Glomerular visceral epithelial cell (primary cell): ENCODE measurements at regions not wholly inside any gene's neighbourhood (a gene's known extent, or its start where the extent isn't known, plus 50 kb on each side); places are given as distances from the start of the nearest gene placed in this dataset.
"Not testable (repeated sequence)": the region's sequence is repeated elsewhere in the genome, so short reads cannot be mapped to it uniquely, and the experiment has no call there.

ENCODE experiments used
- DNase-seq: peaks from one replicate; pipeline ENCODE4 v3.0.0-alpha.2; 2016; ENCODE audit errors: extremely low spot score

DNA sequence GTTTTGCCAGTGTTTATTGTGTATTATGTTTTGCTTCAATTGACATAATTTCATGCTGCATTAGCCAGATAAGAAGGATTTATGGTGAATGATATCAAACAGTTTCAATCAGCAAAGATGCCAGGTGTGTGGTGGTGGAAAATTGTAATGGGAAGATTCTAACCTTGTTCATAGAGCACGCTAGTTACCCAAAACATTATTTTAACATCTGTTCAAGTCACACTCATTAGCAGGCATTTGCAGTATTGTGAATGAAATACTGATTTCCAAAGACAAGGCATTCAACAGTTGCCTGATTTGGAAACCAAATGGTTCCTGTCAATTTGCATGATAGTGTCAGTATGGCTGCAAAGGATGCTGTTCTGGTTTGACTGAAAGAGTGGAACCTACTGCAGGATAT is 129.7 kb downstream of the EPC1 start:
- no peak for DNase-seq

DNA sequence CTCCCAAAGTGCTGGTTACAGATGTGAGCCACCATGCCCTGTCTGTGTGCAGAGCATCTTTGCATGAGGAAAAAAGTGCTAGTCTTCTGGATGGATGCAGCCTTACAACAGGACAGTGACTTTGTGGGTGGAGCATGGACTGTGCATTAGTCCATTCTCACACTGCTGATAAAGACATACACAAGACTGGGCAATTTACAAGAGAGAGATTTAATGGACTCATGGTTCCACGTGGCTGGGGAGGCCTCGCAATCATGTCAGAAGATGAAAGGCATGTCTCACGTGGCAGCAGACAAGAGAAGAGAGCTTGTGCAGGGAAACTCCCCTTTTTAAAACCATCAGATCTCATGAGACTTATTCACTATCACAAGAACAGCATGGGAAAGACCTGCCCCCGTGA is 133.1 kb downstream of the EPC1 start:
- DNase-seq = not testable (repeated sequence)

DNA sequence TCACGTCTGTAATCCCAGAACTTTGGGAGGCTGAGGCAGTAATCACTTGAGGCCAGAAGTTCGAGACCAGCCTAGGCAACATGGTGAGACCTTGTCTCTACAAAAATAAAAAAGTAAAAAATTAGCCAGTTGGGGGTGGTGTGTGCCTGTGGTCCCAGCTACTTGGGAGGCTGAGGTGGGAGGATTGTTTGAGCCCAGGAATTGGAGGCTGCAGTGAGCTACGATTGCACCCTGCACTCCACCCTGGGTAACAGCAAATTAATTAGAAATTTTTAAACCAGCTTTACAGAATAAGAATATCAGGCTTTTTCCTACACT is 136.0 kb downstream of the EPC1 start:
- no peak for DNase-seq

DNA sequence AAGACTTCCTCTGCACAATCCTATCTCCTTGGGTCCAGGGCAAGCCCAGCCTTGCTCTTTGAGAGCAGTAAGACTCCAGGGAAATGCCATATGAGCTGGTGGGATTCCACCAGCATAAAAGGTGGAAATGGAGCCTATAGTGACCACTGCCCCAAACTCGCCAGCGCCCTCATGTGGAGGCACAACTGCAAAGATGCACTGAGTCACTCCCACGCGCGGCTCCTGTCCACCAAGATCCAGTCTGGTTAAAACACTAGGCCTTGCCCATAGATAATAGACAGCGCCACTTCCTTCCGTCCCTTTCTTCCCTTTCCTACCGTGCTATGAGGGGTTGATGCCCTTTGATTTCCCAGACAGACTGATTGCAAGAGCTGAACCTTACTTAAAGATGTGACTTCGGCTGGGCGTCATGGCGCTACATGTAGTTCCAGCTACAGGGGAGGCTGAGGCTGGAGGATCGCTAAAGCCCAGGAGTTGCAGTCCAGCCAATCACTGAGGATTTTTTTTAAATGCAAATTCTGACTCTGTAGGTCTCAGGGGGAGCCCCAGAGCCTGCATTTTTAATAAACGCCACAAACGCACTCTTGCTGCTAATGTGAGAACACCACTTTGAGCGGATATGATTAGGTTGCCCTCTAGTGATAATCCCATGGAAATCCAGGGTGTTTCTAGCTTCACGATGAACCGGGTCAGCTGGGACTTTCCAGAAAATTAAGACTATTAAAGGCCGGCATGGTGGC is 136.5 kb downstream of the EPC1 start:
- peak; percentile 48 for DNase-seq

DNA sequence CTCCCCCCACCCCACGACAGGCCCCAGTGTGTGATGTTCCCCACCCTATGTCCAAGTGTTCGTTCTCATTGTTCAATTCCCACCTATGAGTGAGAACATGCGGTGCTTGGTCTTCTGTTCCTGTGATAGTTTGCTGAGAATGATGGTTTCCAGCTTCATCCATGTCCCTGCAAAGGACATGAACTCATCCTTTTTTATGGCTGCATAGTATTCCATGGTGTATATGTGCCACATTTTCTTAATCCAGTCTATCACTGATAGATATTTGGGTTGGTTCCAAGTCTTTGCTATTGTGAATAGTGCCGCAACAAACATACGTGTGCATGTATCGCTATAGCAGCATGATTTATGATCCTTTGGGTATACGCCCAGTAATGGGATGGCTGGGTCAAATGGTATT is 139.0 kb downstream of the EPC1 start:
- not testable (repeated sequence) for DNase-seq

DNA sequence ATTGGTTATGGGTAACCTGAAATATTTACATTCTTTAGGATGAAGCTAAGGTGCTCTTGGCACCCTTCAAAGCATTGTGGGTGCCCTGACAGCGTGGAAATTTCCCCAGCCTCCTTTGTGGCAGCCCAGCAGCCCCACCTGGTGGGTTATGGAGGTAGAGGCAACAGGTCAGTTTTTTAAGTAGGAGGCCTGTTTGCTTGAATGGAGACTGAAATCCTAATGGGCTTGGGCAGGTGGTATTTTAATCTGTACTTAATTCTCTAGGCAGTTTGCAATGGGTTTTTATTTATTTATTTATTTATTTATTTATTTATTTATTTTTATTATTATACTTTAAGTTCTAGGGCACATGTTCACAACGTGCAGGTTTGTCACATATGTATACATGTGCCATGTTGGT is 139.4 kb downstream of the EPC1 start:
- peak; percentile 56 for DNase-seq

DNA sequence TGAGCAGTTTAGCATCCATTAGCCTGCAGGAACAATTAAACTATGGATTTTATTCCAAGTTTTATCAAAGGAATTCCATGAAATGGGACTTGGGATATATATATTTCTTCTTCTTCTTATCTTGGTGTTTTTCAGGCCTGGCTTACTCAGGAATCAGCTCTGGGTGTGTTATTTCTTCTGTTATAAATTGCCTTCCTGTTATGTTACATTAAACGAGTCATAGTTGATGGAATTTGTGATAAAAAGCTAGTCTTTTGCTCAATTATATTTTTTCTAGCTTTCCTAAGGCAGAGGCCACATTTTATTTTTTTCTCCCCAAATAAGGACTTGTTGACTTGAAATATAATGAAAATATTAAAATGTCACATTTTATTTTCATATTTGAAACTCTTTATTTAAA is 141.3 kb downstream of the EPC1 start:
- DNase-seq = no peak

DNA sequence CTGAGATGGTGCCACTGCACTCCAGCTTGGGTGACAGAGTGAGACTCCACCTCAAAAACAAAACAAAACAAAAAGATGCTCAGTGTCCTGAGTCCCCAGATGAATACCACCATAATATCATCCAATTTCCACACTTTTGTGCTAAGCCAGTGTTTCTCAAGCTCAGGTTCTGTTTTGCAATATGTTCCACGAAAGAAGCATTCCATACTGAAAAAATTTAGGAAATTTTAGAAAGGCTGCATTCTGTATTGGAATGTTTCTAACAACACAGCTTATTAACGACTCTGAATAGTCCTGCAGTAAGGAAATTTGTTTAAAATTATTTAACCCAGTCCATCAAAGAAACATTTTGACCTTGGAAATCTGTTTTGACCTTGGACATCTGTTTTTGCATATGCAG is 142.4 kb downstream of the EPC1 start:
- no peak for DNase-seq

DNA sequence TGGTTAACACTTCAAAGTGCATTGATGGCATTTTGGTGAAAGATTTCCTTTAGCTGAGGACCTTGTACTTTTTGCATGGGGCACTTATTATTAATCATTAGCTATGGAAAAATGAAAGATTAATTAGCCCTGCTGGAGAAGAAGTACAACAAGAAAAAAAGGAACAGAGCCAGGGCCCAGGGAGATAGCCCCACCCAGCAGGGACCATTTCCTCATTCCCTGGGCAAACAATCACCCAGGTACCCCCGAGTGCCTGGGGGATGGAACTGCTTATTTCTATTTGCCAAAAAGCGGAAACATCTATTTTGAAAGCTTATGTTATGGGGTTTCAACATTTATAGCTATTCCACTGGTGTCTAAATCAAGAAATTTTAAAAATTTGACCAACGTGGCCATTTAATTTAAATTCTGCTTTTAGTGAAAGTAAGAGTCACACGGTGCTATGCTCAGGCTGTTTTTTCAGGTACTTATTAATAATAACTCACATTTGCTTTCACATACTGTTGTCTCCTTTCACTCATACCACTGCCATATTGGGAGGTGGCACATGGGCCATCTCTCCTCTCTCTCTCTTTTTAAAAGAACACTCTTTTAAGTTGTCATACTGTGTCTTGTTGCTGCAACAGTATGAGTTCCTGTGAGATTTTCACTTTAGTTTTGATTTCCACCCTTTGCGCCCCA is 143.6 kb upstream of the KIF5B start:
- no peak for DNase-seq

DNA sequence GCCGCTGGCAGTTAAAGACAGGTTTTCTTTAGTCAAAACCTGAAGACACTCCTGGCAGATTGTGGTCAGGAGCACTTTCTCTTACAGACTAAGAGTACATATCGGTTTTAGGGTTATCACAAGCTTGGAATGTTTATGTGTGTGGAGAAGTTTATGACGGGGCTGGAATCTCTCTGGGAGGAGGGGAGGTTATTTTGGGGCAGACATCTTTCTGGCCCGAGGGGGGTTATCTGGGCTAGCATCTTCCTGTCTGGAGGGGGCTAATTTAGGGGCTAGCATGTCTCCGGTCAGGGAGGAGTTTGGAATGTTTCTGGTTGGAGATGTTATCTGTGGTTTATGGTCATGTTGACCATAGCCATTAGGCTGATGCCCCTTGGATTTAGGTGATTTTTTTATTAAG is 141.2 kb upstream of the KIF5B start:
- no peak for DNase-seq

DNA sequence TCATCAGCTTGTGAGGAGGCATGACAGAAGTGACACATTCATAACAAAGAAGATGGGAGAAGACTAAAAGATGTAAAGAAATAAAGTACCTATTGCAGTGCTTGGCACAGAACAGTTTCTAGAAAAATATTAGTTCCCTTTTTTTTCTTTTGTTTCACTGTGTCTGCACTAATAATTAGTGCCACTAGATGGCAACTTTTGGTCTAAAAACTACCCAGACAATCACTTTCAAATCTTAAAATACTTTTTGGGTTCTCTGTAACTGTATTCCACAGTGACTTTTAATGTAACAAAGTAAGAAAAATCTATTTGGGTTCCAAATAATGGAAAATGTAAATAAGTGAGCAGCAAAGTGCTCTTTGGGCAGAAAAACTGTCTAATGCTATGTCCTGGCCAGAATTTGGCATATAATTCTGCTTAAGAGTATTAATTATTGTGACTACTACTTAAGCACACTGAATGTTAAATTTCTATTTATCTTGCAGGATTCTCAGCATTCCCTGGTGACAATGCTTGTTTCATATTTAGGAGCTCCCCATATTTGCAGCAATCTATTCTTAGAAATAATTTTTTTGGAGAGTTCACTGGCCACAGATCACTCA is 134.8 kb upstream of the KIF5B start:
- DNase-seq = peak; percentile 29

DNA sequence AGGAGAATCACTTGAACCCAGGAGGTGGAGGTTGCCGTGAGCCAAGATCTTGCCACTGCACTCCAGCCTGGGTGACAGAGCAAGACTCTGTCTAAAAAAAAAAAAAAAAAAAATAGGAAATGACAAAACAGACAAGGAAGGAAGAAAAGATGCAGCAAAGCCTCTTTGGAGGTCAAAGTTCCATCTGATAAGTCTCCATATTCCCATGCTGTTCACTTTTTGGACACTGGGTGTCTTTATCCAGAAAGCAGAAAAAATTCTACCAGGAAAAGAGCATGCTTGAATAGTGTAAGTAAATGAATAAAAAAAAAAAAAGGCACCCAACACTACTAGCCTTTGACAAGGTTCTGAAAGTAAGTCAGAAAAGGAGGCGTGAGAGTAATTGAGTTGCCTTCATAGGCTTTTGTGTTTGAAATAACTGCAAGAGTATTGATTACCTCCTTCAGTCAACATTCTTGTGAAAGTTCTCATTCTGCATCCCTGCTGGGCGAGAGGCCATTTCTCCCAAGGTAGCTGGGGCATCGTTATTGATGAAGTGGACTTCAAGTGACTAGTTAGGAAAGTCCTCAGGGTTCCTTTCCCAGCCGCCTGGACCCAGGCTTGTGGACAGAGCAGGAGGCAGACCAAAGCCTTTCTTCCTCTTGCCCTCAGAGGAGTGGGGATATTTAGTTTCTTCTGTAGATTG is 133.3 kb upstream of the KIF5B start:
- DNase-seq = peak; percentile 13

DNA sequence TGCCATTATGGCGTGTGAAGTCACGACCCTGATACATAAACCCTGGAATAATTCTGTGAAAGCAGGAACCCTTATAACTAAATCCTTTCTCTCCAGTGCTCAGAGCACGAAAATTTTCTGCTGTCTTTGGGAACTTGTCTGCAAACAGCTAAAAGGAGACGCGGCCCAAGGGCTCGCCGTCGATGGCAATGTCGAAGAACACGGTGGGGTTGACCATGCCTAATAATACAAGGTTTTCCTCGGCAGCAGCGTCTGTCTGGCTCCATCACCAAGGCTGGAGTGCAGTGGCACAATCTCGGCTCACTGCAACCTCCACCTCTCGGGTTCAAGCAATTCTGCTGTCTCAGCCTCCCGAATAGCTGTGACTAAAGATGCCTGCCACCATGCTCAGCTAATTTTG is 132.4 kb upstream of the KIF5B start:
- not testable (repeated sequence) for DNase-seq

DNA sequence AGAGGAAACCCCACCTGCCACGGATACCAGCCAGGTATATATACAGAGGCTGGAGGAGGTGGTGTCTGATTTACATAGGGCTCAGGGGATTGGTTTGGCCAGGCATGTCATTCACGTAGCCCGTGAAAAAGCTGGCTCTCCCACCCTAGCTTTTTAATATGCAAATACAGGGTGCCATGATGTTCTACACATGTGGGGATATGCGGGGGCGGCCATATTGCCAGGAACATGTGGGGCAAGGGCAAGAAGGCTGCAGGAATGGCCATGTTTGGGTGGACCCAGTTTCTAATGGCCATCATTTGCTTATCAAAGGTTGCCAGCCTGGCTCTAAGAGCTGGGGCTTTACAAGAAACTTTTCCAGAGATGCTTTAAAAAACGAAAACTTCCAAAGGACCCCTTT is 131.5 kb upstream of the KIF5B start:
- no peak for DNase-seq

DNA sequence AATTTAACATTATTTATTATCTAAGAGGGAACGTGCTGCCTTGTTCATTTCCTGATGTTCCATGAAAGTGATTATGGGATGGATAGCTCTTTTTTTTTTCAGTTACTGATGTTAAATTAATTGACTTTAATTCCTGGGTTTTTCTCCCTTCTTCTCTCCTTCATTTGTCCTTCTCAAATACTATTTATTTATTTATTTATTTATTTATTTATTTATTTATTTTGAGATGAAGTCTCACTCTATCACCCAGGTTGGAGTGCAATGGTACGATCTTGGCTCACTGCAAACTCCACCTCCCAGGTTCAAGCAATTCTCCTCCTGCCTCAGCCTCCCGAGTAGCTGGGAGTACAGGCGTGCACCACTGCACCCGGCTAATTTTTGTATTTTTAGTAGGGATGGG is 127.4 kb upstream of the KIF5B start:
- not testable (repeated sequence) for DNase-seq

DNA sequence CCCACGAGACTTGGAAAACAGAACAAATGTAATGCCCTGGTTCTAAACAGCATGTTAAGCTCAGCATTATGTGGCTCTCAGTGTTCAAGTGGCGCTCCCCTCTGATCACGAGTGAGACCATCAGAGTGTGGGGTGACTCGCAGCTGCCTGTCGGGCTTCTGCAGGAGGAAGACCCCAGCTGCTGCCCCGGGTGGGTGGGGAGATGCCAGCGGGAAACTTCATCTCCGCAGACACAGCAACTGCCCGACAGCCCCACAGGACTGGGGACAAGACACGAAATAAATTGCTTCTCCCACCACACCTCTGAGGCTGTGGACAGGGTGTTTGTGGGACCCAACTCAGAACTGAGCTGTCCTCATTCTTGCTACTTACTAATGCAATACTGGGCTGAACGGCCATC is 126.3 kb upstream of the KIF5B start:
- DNase-seq = no peak

DNA sequence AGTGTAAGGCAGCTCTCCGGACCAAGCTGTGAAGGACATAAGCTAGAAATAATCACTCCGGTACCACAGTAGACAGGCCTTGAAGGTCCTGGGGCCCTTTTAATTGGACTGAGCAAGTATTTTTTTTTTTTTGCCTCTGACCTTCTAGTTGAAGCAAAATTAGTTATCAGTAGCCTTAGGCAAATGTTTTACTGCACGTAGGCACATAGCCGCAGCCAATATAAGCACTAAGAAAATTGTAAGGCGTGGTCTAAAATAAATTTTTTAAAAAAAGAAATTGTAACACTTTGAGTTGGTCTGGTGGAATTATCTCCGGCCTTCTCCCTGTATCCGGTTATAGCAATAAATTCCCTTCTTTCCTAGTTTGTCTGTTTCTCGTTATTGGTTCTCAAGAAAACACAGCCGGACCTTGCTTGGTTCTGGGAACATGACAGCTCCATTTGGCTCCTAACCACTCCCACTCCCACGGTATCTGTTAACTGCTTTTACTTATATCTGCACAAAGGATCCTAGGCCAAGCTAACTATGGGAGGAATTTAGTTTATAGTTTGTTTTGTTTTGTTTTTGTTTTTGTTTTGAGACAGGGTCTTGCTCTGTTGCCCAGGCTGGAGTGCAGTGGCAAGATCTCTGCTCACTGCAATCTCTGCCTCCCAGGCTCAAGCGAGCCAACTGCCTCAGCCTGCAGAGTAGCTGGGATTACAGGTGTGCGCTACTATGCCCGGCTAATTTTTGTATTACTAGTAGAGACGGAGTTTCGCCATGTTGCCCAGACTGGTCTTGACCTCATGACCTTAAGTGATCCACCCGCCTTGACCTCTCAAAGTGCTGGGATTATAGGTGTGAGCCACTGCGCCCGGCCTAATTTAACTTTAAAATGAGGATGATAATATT is 124.4 kb upstream of the KIF5B start:
- no peak for DNase-seq

DNA sequence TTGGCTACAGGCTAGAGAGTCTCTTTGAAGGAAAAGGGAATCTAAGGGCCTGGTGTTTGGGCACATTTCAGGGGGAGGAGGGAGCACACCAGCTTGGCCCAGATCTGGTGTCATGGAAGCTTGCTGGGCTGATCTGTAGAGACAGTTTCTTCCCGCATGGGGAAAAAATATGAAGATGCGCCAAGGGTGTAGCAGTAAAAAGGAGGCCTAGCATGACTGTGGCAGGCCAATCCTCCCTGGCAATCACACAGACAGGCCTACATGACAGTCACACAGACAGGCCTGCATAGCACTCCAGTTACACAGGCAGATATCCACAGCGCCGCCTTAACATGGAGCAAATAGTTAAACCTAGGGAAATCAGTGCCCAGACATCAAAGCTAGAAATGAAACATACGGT is 123.6 kb upstream of the KIF5B start:
- no peak for DNase-seq

DNA sequence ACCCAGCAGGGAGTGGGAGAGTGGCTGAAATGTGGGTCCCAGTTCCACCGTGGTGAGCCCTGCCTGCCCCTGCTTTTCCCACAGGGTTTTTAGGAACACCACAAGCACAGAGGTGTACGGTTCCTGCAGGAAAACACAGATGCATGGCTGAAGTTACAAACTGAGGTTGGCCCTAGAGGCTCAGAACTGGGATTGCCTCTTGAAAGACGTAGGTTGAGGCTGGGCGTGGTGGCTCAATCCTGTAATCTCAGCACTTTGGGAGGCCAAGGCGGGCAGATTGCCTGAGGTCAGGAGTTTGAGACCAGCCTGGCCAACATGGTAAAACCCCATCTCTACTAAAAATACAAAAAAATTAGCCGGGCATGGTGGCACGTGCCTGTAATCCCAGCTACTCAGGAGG is 121.4 kb upstream of the KIF5B start:
- DNase-seq = not testable (repeated sequence)

DNA sequence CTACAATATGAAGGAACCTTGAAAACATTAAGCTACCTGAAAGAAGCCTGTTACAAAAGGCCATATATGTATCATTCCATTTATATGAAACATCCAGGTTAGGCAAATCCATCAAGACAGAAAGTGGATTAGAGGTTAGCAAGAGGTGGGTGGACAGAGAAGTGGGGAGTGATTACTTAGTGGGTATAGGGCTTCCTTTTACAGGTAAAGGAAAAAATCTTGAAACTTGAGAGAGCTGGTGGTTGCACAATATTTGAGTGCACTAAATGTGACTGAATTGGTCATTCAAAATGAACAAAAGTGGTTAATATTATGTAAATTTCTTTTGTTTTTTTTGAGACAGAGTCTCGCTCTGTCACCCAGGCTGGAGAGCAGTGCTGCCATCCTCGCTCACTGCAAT is 119.4 kb upstream of the KIF5B start:
- no peak for DNase-seq

DNA sequence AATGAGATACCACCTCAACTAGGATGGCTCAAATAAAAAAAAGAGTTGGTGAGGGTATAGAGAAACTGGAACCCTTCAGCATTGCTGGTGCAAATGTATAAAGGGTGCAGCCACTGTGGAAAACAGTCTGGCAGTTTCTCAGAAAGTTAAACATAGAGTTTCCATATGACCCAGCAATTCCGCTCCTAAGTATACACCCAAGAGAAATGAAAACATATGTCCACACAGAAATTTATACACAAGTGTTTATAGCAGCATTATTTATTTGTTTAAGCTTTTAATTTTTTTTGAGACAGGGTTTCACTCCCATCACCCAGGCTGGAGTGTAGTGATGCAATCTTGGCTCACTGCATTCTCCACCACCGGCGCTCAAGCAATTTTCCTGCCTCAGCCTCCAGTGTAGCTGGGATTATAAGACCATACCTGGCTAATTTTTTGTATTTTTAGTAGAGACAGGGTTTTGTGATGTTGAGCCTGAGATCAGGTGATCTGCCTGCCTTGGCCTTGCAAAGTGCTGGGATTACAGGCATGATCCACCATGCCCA is 118.2 kb upstream of the KIF5B start:
- DNase-seq = no peak

DNA sequence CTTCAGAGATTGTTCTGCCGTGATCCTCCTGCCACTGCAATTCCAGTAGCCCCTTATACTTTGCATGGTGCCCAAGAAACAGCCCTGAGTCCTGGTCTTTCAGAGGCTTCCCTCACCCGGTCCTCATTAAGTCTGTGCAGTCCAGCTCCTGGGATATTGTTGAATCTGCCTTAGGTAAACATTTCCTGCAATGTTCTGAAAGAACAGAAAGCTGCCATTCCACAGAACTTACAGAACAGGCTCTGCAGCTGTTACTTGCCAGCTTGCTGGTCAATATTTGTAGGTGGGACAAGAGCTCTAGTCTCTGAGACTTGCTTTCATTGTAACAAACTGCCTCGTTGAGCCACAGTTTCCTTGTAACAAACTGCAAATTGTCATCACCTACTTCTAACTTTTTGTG is 115.0 kb upstream of the KIF5B start:
- no peak for DNase-seq
